OCI-LY7 (cell line): ENCODE measurements at regions not wholly inside any gene's neighbourhood (a gene's known extent, or its start where the extent isn't known, plus 50 kb on each side); places are given as distances from the start of the nearest gene placed in this dataset.

Experiments
- BruUV-seq: library from RNA; stranded (reverse); fragments of 400-500 nt; replicated peaks from 2 replicates; lab custom pipeline; 2021; lab: Mats Ljungman, UMichigan
- CTCF ChIA-PET: fragments of 300-600 bp; sonication (Branson Sonifier 250); formaldehyde crosslinking; loops from one replicate; lab custom pipeline; 2022; ENCODE audit warnings: antibody characterized with exemption; ENCODE audit not compliant: unreplicated experiment; lab: Charles Lee
- POLR2A ChIA-PET: fragments of 300-600 bp; sonication (Branson Sonifier 250); formaldehyde crosslinking; loops from one replicate; lab custom pipeline; 2022; ENCODE audit warnings: antibody characterized with exemption; lab: Charles Lee
- DNase-seq: peaks from one replicate; pipeline ENCODE4 v3.0.0-alpha.2; 2015; ENCODE audit warnings: low spot score
- H2AFZ ChIP-seq: fragments of 200-600 bp; sonication (generic), shearing (Covaris generic); 2 replicates; pipeline ENCODE4 v1.6.1; 2014; ENCODE audit warnings: mild to moderate bottlenecking, antibody characterized with exemption, low read length, moderate library complexity
- H3K27ac ChIP-seq: fragments of 200-600 bp; sonication (generic); 2 replicates; pipeline ENCODE4 v1.5.1; 2014; ENCODE audit warnings: mixed run types, low read depth, mild to moderate bottlenecking, moderate library complexity, low read length, inconsistent platforms; ENCODE audit not compliant: poor library complexity, severe bottlenecking
- H3K36me3 ChIP-seq: fragments of 200-600 bp; sonication (generic); 2 replicates; pipeline ENCODE4 v1.6.1; 2014; ENCODE audit warnings: mild to moderate bottlenecking, antibody characterized with exemption, low read length, moderate library complexity, mixed read lengths; ENCODE audit not compliant: insufficient read depth
- H3K4me1 ChIP-seq: fragments of 200-600 bp; sonication (generic); 2 replicates; pipeline ENCODE4 v1.5.1; 2014; ENCODE audit warnings: mild to moderate bottlenecking, low read length; ENCODE audit not compliant: insufficient read depth, poor library complexity, severe bottlenecking
- H3K4me2 ChIP-seq: fragments of 200-600 bp; sonication (generic); 2 replicates; pipeline ENCODE4 v1.6.1; 2014; ENCODE audit warnings: mild to moderate bottlenecking, low read length
- H3K4me3 ChIP-seq: fragments of 200-600 bp; sonication (generic); 2 replicates; pipeline ENCODE4 v1.5.1; 2014; ENCODE audit warnings: mild to moderate bottlenecking, low read depth, low read length; ENCODE audit not compliant: poor library complexity, severe bottlenecking
- H3K79me2 ChIP-seq: fragments of 200-600 bp; sonication (generic); 2 replicates; pipeline ENCODE4 v1.6.1; 2016; ENCODE audit warnings: low read depth, mild to moderate bottlenecking, low read length, moderate library complexity, mixed read lengths; ENCODE audit not compliant: insufficient read depth
- H3K9me2 ChIP-seq: fragments of 200-600 bp; sonication (generic); 2 replicates; pipeline ENCODE4 v1.6.1; 2016; ENCODE audit warnings: mild to moderate bottlenecking, low read length, mixed read lengths; ENCODE audit not compliant: insufficient read depth
- H3K9me3 ChIP-seq: fragments of 200-600 bp; sonication (generic); 2 replicates; pipeline ENCODE4 v1.6.1; 2014; ENCODE audit warnings: mild to moderate bottlenecking, mixed run types, low read length, mixed read lengths
- H4K20me1 ChIP-seq: fragments of 200-600 bp; sonication (generic); 2 replicates; pipeline ENCODE4 v1.6.1; 2014; ENCODE audit warnings: mild to moderate bottlenecking, antibody characterized with exemption, low read length, moderate library complexity, mixed read lengths; ENCODE audit not compliant: insufficient read depth
- EZH2phosphoT487 ChIP-seq: fragments of 200-600 bp; sonication (generic); IDR thresholded peaks from 2 replicates; pipeline ENCODE4 v1.6.1; 2018; ENCODE audit warnings: low read depth, borderline replicate concordance, mild to moderate bottlenecking, mixed run types, antibody characterized with exemption, low read length, moderate library complexity, mixed read lengths
- intact Hi-C: fragments of 100-400 bp; cut with micrococcal nuclease; formaldehyde crosslinking; loops from one replicate; pipeline ENCODE4 v1.10.0; 2022; ENCODE audit not compliant: unreplicated experiment
- TF ChIP-seq, protein P1 (sequence below): fragments of 200-600 bp; sonication (generic); conservative IDR thresholded peaks from 2 replicates; pipeline ENCODE4 v1.5.1; 2014; ENCODE audit warnings: mild to moderate bottlenecking, antibody characterized with exemption, low read length, moderate library complexity, mixed read lengths

DNA sequence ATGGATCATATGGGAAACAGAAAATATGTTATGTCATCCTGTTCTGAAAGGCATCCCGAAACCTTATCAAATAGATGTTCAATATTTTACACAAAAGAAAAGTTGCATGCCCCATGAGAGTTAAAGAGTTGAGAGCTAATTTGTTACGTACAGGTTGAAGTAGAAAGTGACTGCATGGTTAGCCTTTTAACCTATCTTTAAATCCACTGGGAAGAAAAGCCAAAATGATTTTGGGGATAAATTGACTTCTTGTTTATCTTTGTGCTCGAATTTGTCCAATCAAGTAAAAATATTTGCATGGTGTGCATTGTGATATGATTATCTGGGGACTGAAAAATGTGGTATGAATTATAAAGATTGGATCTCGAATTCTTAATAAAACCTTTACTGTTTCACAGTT is 230.1 kb downstream of the POSTN start:
- DNase-seq: no peak
- no peak overlapping the region for H3K4me3 ChIP-seq
- BruUV-seq: no TSS peak
- intact Hi-C loops: no loop called here
- H3K4me1 ChIP-seq: no peaks in the 10 kb centered on the region
- no peaks in the 10 kb centered on the region for H3K9me2 ChIP-seq
- no peaks in the 10 kb centered on the region for H3K36me3 ChIP-seq
- no peaks in the 10 kb centered on the region for H3K79me2 ChIP-seq
- H2AFZ ChIP-seq: no peak overlapping the region
- ChIA-PET CTCF (no interaction called here), POLR2A (interaction anchor here (1.7 kb wide), 1 partner anchor 10 kb away, joined by 6 read pairs; no protein-coding TSS in a partner anchor)
- no peak overlapping the region for H3K4me2 ChIP-seq
- H4K20me1 ChIP-seq: no peaks in the 10 kb centered on the region
- TF ChIP-seq, protein P1, sequence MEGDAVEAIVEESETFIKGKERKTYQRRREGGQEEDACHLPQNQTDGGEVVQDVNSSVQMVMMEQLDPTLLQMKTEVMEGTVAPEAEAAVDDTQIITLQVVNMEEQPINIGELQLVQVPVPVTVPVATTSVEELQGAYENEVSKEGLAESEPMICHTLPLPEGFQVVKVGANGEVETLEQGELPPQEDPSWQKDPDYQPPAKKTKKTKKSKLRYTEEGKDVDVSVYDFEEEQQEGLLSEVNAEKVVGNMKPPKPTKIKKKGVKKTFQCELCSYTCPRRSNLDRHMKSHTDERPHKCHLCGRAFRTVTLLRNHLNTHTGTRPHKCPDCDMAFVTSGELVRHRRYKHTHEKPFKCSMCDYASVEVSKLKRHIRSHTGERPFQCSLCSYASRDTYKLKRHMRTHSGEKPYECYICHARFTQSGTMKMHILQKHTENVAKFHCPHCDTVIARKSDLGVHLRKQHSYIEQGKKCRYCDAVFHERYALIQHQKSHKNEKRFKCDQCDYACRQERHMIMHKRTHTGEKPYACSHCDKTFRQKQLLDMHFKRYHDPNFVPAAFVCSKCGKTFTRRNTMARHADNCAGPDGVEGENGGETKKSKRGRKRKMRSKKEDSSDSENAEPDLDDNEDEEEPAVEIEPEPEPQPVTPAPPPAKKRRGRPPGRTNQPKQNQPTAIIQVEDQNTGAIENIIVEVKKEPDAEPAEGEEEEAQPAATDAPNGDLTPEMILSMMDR: no peak
- no peak for TF ChIP-seq EZH2phosphoT487
- no peak overlapping the region for H3K27ac ChIP-seq
- no peaks in the 10 kb centered on the region for H3K9me3 ChIP-seq

DNA sequence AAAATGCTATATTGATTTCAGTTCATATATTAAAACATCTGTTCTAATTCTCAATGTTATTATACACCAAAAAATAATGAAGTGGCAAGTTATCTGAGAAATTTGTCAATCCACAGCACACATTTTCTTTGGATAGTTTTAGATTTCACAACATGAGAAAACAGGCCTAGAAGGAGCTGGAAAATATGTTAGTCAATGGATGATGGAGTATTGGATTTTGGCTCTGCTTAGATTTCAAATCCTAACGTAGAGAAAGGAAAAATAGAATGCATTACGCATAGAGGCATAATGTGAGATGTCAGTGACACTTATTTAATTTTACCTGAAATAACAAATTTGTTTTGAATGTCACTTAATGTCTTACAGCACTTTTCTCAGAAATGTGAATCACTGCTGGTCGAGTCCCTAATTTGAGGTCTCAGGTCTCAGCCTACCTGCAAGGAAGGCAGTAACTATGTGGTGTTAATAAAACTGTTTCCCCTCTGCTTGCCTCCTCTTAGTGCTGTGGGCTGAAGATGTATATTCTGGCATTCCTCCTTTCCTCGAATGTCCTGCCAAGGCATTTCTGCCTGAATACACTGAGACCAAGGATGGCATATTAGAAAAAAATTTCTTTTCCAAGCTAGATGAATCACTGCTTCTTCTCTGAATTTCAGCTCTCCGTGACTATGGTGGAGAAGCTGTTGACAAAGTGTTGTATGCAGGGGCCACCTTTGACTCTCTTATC is 232.4 kb downstream of the POSTN start:
- no peaks in the 10 kb centered on the region for H3K4me1 ChIP-seq
- ChIA-PET CTCF (no interaction called here), POLR2A (no interaction called here)
- no peaks in the 10 kb centered on the region for H3K9me3 ChIP-seq
- H3K4me3 ChIP-seq: no peak overlapping the region
- TF ChIP-seq, protein P1: no peak
- TF ChIP-seq EZH2phosphoT487: no peak
- DNase-seq: no peak
- intact Hi-C loops: no loop called here
- no peaks in the 10 kb centered on the region for H4K20me1 ChIP-seq
- no peaks in the 10 kb centered on the region for H3K36me3 ChIP-seq
- no peak overlapping the region for H3K27ac ChIP-seq
- no peaks in the 10 kb centered on the region for H3K9me2 ChIP-seq
- H3K4me2 ChIP-seq: no peak overlapping the region
- BruUV-seq: no TSS peak
- no peaks in the 10 kb centered on the region for H3K79me2 ChIP-seq
- no peak overlapping the region for H2AFZ ChIP-seq

DNA sequence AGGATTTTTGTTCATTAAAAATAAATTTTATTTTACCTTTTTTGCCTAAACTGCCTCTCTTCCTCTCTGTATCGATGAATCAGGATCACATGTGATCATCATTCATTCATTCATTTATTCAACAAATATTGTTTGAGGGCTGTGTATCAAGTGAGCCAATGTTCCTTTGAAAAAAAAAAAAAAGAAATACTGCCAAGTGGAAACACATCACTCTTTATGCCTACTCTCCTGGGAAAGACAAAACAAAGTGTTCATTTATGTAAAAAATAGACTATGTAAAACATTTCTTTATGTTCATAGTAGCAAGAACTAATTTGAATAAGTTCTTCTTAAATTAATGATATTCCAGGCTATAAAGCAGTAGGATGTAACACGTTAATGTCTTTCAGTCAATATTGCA is 233.1 kb downstream of the POSTN start:
- Histone ChIP-seq H3K4me2 (no peak overlapping the region), H3K9me2 (no peaks in the 10 kb centered on the region), H4K20me1 (no peaks in the 10 kb centered on the region), H3K36me3 (no peaks in the 10 kb centered on the region), H3K27ac (no peak overlapping the region), H3K4me3 (no peak overlapping the region), H3K4me1 (no peaks in the 10 kb centered on the region), H3K9me3 (no peaks in the 10 kb centered on the region), H3K79me2 (no peaks in the 10 kb centered on the region), H2AFZ (no peak overlapping the region)
- TF ChIP-seq EZH2phosphoT487: no peak
- TF ChIP-seq, protein P1: no peak
- intact Hi-C loops: no loop called here
- CTCF ChIA-PET: no interaction called here
- POLR2A ChIA-PET: interaction anchor here (0.5 kb wide), 1 partner anchor 59 kb away, joined by 3 read pairs; no protein-coding TSS in a partner anchor
- DNase-seq: no peak
- no TSS peak for BruUV-seq
